ENCODE measurements at regions not wholly inside any gene's neighbourhood (a gene's known extent, or its start where the extent isn't known, plus 50 kb on each side); places are given as distances from the start of the nearest gene placed in this dataset.

DNA sequence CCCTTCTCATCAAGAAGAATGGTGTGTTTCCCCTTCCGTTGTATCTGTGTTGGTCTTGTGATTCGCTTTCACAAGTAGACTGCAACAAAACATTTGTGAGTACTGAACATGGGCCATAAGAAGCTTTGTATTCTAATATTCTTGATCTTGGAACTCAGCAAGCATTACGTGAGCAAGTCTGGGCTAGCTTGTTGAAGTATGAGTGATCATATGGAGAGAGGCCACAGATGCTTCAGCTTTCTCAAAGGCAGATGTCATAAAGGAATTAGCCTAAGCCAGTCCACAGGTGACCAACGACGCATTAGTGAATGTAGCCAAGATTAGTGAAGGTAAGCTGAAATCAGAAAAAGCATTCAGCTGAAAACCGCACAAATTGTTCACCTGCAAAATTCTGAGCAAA, 609.6 kb upstream of the NEGR1 start:
- no peak overlapping the region for H2AFZ ChIP-seq (ENCODE audit: low read depth, low read length)
- no peaks in the 10 kb centered on the region for H3K9me2 ChIP-seq (ENCODE audit: insufficient read depth, low read length)
- H3K9ac ChIP-seq (ENCODE audit: low read length), result no peak overlapping the region
- H3F3A ChIP-seq (ENCODE audit: insufficient read depth, low read length, poor library complexity, severe bottlenecking), result no peaks in the 10 kb centered on the region
- no peaks in the 10 kb centered on the region for H3K36me3 ChIP-seq (ENCODE audit: insufficient read depth, low read length)
- H3K27ac ChIP-seq (ENCODE audit: low read length), result no peak overlapping the region
- no peak overlapping the region for H3K4me2 ChIP-seq (ENCODE audit: low read length)
- no peaks in the 10 kb centered on the region for H3K27me3 ChIP-seq (ENCODE audit: insufficient read depth, low read depth, low read length)
- H4K20me1 ChIP-seq (ENCODE audit: insufficient read depth), result no peaks in the 10 kb centered on the region
- no peaks in the 10 kb centered on the region for H3K9me3 ChIP-seq (ENCODE audit: low read length)
- H3K4me3 ChIP-seq (ENCODE audit: low read length), result no peak overlapping the region
- H3K79me2 ChIP-seq (replicated peaks; ENCODE audit: insufficient read depth, low read length), result no peaks in the 10 kb centered on the region
- TF ChIP-seq EP300 (conservative IDR thresholded peaks at IDR 0.05; ENCODE audit: poor library complexity, severe bottlenecking), result no peak
- TF ChIP-seq TAF1 (IDR thresholded peaks at IDR 0.05; ENCODE audit: low read depth), result no peak
- TF ChIP-seq SMC3 (conservative IDR thresholded peaks at IDR 0.05; ENCODE audit: poor library complexity), result no peak
- TF ChIP-seq, protein P1, sequence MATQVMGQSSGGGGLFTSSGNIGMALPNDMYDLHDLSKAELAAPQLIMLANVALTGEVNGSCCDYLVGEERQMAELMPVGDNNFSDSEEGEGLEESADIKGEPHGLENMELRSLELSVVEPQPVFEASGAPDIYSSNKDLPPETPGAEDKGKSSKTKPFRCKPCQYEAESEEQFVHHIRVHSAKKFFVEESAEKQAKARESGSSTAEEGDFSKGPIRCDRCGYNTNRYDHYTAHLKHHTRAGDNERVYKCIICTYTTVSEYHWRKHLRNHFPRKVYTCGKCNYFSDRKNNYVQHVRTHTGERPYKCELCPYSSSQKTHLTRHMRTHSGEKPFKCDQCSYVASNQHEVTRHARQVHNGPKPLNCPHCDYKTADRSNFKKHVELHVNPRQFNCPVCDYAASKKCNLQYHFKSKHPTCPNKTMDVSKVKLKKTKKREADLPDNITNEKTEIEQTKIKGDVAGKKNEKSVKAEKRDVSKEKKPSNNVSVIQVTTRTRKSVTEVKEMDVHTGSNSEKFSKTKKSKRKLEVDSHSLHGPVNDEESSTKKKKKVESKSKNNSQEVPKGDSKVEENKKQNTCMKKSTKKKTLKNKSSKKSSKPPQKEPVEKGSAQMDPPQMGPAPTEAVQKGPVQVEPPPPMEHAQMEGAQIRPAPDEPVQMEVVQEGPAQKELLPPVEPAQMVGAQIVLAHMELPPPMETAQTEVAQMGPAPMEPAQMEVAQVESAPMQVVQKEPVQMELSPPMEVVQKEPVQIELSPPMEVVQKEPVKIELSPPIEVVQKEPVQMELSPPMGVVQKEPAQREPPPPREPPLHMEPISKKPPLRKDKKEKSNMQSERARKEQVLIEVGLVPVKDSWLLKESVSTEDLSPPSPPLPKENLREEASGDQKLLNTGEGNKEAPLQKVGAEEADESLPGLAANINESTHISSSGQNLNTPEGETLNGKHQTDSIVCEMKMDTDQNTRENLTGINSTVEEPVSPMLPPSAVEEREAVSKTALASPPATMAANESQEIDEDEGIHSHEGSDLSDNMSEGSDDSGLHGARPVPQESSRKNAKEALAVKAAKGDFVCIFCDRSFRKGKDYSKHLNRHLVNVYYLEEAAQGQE (IDR thresholded peaks at IDR 0.05; ENCODE audit: borderline replicate concordance), result no peak
- TF ChIP-seq MXI1 (conservative IDR thresholded peaks at IDR 0.05; ENCODE audit: poor library complexity, severe bottlenecking), result no peak
- no peak for TF ChIP-seq RAD21 (conservative IDR thresholded peaks at IDR 0.05)

DNA sequence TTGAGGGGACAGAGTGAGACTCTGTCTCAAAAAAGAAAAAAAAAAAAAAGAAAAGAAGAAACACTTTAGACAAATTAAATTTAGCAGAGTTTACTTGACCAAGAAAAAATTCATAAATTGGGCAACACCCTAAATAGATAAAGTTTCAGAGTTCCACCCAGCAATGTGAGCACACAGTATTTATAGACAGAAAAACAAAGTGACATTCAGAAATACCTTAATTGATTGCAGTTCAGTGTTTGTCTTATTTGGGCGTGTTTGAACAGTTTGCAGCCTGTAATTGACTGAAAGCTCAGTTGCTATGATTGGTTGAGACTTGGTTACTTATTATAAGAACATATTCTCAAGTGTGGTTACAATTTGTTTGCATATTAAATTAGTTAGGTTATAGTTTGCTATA, 603.5 kb upstream of the NEGR1 start:
- no peak overlapping the region for H3K9ac ChIP-seq (ENCODE audit: low read length)
- no peak overlapping the region for H3K4me3 ChIP-seq (ENCODE audit: low read length)
- H3K27ac ChIP-seq (ENCODE audit: low read length), result no peak overlapping the region
- no peaks in the 10 kb centered on the region for H3K27me3 ChIP-seq (ENCODE audit: insufficient read depth, low read depth, low read length)
- H3K9me2 ChIP-seq (ENCODE audit: insufficient read depth, low read length), result no peaks in the 10 kb centered on the region
- no peaks in the 10 kb centered on the region for H3K36me3 ChIP-seq (ENCODE audit: insufficient read depth, low read length)
- TF ChIP-seq EZH2 (IDR thresholded peaks at IDR 0.05; ENCODE audit: borderline replicate concordance, insufficient read depth, low read length, poor library complexity, severe bottlenecking), result no peak
- no peak for TF ChIP-seq POLR2AphosphoS5 (IDR thresholded peaks at IDR 0.05)
- TF ChIP-seq EP300 (conservative IDR thresholded peaks at IDR 0.05; ENCODE audit: poor library complexity, severe bottlenecking), result no peak
- TF ChIP-seq RAD21 (conservative IDR thresholded peaks at IDR 0.05), result no peak
- TF ChIP-seq, protein P1 (IDR thresholded peaks at IDR 0.05; ENCODE audit: borderline replicate concordance), result no peak
- no peak for TF ChIP-seq TAF1 (IDR thresholded peaks at IDR 0.05; ENCODE audit: low read depth)
- no peak for TF ChIP-seq SMC3 (conservative IDR thresholded peaks at IDR 0.05; ENCODE audit: poor library complexity)
- TF ChIP-seq, protein P2, sequence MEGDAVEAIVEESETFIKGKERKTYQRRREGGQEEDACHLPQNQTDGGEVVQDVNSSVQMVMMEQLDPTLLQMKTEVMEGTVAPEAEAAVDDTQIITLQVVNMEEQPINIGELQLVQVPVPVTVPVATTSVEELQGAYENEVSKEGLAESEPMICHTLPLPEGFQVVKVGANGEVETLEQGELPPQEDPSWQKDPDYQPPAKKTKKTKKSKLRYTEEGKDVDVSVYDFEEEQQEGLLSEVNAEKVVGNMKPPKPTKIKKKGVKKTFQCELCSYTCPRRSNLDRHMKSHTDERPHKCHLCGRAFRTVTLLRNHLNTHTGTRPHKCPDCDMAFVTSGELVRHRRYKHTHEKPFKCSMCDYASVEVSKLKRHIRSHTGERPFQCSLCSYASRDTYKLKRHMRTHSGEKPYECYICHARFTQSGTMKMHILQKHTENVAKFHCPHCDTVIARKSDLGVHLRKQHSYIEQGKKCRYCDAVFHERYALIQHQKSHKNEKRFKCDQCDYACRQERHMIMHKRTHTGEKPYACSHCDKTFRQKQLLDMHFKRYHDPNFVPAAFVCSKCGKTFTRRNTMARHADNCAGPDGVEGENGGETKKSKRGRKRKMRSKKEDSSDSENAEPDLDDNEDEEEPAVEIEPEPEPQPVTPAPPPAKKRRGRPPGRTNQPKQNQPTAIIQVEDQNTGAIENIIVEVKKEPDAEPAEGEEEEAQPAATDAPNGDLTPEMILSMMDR (IDR thresholded peaks at IDR 0.05; ENCODE audit: poor library complexity, severe bottlenecking), result no peak
- TF ChIP-seq MXI1 (conservative IDR thresholded peaks at IDR 0.05; ENCODE audit: poor library complexity, severe bottlenecking), result no peak
- no peaks in the 10 kb centered on the region for H3K9me3 ChIP-seq (ENCODE audit: low read length)
- no peaks in the 10 kb centered on the region for H4K20me1 ChIP-seq (ENCODE audit: insufficient read depth)
- no peaks in the 10 kb centered on the region for H3K79me2 ChIP-seq (replicated peaks; ENCODE audit: insufficient read depth, low read length)
- no peaks in the 10 kb centered on the region for H3F3A ChIP-seq (ENCODE audit: insufficient read depth, low read length, poor library complexity, severe bottlenecking)
- no peak overlapping the region for H2AFZ ChIP-seq (ENCODE audit: low read depth, low read length)
- no peak overlapping the region for H3K4me2 ChIP-seq (ENCODE audit: low read length)
